ENCODE measurements at regions not wholly inside any gene's neighbourhood (a gene's known extent, or its start where the extent isn't known, plus 50 kb on each side); places are given as distances from the start of the nearest gene placed in this dataset.

GRCh38 chr5:128881502-128882018, 83.7 kb upstream of the SLC27A6 start:
- TF ChIP-seq CTCF (conservative IDR thresholded peaks at IDR 0.05; ENCODE audit: low read length): no peak
- no peak for TF ChIP-seq EZH2phosphoT487 (IDR thresholded peaks at IDR 0.05; ENCODE audit: borderline replicate concordance, low read depth, low read length)
